NCI-H69 (cell line): ENCODE measurements at regions not wholly inside any gene's neighbourhood (a gene's known extent, or its start where the extent isn't known, plus 50 kb on each side); places are given as distances from the start of the nearest gene placed in this dataset.

Source experiments
- DNase-seq: peaks from one replicate; lab custom pipeline; 2025; lab: John Stamatoyannopoulos, UW

DNA sequence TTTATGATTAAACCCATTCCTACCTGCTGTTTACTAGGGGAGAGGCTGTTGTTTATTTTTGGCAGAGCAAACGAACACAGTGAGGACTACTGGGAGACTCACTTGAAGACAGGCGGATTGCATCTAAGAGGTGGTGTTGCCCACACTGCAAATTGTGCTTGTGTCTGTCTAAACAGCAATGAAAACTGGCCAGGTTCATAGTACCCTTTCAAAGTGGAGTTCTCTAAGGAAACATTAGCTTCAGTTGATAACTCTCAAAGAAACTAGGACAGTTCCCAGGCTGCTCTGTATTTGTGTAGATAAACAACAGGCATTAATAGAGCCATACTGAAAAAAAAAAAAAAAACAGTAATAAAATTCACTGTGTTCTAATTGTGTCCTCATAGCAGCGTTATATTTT, 466.0 kb upstream of the RGS6 start:
- DNase-seq: no peak

DNA sequence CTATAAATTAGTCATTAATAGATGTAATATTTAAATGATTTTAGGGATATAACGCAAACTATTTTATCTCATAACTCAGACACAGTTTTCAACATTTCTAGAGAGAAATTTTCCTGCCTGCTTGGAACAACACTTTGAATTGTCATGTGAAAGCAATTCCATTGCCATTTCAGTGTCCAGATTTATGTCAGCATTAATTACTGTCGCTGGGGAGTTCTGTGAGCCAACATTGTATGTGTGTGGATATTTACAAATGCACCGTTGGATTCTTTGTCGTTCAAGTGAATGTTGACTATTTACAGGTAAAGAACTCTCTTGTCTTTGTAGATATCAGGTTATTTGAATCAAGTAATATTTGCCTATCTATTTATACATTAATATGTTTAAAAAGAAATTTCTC, 465.3 kb upstream of the RGS6 start:
- DNase-seq: no peak

DNA sequence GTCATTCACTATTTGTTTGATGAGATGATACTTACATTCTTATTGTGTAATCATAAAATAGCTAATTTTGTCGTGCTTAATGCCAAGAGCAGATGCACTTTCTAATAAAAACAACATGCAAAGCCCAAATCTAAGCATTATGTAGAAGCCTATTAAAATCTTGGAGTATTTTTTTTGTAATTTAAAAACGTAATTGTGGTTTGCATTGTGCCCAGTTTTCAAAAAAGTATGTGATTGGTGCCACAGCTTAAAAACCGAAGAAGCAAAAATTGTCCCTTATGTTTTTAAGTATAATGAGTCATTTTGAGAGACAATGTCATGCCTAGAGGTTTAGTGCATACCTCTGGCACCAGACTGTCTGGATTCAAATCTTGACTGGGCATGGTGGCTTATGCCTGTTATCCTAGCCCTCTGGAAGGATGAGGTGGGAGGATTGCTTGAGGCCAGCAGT, 464.8 kb upstream of the RGS6 start:
- DNase-seq: no peak

DNA sequence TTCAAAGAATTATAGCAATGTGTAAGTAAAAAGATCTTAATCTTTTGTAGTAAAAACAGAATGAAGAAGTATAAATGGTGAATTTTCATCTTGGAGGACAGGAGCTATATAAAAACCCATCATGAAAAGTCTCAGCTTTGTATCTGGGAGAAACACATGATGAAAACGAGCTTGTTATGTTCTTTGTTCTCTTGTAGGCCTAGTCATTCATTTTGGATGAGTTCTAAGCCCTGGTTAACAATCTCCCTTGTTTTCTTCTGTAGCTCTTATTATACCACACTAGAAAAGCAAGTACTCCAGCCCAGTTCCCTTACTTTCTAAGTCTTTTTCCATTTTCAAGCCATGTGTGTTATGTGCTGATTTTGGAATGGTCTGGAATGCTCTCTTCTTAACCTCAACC, 463.5 kb upstream of the RGS6 start:
- no peak for DNase-seq

DNA sequence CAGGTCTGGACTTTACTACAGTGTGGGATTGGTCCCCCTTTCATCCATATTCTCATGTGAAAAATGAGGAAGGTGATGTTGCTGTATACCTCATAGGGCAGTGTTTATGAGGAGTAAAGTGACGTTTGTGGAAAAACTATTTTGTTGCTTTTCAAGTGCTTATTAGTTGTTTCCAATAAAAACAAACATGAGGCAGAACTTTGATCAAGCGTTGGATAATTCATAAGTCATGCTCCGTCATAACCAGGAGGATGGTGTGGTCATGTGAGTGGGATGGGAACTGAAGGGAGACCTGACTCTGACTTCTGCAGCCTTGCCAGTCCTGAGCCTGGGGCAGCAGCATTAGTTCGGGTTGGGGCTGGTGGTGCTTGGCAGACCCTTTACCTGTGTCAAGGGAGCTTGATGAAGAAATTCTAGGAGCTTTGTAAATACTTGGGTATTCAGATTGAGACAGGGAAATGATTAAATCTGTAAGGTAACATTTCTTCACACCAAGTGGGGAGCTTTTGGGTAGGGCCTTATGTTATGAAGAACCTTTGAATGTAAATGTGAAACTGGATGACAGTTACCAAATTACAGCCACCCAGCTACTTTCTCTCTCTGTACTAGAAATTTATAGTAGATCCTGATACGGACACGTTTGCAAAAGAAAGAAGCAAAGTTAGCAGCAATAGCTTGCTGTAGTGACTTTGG, 462.4 kb upstream of the RGS6 start:
- DNase-seq: no peak

DNA sequence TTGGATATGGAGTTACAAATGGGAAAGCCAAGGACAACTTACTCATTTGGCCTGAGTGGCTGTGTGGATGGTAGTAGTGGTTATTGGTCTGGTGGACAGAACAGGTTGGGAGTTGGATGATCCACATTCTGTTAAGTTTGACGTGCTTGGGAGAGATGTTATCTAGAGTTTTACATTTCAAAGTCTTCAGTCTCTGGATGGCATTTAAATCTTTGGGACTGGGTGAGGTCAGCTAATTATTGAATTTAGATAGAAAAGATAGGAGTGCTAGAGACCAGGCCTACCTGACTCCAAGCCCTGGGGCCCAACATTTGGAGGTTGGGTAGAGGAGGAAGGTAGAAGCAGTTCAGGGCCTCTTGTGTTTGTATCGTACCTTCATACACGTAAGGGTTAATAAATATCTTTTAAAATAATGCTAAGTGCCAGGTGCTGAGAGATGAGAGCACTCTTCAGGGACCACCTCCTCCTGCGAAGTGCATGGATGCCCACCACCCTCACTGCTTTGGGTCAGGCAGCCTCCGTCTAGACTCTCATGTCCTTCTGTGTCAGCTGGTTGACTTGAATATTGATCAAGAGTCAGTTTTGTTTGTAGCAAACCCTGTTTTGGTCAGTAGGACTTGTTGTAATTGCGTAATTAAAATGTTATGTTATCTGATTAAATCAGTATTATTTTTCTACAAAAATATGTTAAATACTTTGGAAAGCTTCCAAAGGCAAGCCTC, 460.4 kb upstream of the RGS6 start:
- DNase-seq: no peak

DNA sequence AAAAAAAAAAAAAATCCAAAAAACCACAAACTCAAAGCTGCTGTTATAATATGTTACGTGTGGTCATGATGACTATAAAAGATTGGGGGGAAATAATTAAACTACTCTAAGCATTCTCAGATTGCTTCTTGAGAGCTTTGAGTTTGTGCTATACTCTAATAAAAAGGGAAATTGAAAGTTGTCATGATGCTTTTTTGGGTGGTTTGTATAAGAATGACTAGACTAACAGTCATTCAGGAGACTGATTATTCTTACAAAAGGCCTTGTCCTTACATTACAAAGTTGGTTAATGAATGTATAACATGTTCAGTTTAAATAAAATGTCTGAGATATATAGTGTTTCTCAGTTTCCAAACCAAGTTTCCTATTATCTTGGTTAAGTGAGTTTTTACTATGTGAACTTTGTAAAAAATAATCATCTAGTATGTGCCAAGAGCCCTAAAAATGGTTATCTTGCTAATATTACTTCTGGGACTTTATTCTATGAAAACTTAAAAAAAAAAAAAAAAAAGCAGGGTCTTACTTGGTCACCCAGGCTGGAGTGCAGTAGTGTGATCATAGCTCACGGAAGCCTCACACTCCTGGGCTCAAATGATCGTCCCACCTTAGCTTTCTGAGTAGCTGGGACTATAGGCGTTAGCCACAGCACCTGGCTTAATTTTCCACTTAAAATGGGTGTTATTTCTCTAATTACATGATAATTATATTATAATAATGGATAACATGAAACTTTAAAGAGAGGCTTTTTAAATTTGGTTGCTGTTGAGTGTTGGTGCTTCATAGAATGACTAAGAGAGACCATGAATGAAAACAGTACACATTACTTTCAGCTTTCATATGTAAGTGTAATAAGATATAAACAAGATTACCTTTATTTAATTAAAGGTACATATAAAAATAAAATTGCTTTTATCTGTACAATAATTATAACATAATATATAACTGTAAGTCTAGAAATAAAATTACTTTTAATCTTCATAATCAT, 459.6 kb upstream of the RGS6 start:
- peak; percentile 19 for DNase-seq

DNA sequence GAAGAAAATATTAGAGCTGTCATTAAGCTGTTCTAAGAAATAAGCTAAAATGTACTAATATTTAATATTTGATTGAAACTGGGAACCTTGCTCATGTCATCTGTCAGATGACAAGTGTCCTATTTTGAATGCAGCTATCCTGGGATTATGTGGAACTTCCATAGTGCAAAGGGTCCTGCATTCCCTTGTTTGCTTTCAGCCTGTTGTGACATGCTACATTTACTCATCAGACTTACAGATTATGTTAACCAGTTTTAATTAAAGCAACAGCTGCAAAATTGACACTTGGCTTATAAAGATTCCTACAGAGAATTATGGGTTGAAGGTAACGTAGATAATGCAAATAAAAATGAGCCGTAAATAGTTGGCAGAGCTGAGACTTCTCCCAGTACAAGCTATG, 458.4 kb upstream of the RGS6 start:
- DNase-seq: peak; percentile 79

DNA sequence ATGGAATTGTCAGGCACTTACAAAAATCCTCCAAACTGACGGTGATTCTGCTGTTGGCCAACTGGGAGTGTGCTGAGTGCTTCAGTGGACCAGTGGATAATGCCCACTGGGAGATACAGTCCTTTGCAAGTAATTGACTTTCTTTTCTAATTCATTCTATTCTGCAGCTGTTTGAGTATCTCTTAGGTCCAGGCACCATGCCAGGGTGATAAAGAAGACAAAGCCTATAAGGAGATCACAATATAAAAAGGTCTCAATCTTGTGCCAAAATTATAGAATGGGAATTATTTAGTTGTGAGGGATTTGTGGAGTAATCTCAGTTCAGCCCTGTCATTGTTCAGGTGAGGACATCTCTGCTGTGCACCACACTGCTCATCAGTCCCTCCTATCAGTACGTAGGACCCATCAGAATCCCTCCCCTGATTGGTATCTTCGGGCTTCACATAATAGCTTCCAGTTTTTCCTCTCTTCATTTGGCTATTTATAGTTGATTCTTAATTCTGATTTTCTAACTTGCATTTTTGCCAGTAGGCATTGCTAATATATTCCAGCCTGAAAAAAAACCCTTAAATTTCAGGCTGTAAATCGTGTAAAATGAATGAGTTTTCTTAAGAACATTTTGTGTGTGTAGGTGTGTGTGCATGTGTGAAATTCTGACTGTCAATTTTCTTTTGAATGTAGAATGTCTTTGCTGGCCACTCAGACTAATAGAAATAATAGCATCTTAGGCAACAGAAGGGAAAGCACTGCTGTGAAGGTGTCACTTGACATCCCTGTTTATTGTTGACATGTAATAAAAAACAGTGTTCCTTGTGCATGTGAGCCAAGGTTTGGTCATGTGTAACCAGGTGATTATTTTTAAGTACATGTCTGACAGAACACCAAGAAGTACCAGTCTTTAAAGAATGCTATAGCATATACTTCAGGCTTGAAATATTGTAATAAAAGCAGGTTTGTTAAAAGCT, 457.6 kb upstream of the RGS6 start:
- peak; percentile 91 for DNase-seq

DNA sequence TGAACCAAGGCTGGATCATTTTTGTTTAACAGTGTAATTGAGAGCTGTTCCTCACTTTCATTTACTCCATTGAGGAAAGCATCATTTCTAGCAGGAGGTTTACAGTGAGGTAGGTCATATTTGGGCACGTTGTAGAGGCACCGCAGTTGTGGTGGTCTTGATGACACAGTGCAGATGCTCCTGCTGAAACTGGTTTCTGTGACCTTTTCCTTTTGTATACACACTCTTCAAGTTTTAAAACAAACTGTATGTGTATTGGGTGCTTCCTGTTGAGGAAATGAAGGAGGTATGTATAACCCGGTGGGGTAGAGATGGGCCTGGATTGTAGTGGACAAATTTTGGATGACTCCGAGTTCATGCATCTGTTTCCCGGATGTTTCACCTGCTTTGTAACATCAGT, 456.3 kb upstream of the RGS6 start:
- DNase-seq: no peak

DNA sequence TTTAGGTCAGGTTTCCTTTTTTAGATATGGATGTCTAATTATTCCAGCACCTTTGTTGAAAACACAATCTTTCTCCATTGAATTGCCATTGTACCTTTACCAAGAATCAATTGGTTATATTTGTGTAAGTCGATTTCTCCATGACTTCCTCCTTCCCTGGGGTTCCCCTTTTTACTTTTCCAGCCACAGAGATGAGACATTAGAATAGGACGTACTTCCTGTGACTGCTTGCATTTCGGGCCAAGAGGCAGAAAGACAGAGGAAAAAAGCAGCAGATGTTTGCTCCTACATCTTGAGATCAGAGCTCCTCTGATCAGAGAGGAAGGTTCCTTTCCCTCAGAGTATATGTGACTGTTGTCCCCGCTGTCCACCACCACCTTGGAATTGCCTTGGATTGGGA, 453.7 kb upstream of the RGS6 start:
- peak; percentile 45 for DNase-seq

DNA sequence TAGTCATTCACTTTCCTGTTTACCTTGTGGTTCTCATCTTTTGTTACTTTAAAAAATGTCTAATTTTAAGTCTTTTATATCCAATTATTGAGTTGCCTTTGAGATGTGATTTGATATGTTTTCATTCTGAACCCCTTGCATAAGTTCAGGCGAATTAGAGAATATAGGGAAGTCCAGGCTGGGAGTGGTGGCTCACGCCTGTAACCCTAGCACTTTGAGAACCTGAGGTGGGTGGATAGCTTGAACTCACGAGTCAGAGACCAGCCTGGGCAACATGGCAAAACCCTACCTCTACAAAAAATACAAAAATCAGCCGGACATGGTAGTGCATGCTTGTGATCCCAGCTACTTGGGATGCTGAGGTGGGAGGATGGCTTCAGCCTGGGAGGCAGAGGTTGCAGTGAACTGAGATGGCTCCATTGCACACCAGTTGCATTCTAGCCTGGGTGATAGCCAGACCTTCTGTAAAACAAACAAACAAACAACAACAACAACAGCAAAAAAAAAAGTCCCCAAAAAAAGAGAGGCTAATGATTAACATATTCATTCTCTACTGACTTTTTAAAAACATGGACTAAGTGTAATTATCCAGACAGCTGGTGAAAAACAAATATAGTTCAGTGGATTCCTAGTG, 451.1 kb upstream of the RGS6 start:
- peak; percentile 60 for DNase-seq

DNA sequence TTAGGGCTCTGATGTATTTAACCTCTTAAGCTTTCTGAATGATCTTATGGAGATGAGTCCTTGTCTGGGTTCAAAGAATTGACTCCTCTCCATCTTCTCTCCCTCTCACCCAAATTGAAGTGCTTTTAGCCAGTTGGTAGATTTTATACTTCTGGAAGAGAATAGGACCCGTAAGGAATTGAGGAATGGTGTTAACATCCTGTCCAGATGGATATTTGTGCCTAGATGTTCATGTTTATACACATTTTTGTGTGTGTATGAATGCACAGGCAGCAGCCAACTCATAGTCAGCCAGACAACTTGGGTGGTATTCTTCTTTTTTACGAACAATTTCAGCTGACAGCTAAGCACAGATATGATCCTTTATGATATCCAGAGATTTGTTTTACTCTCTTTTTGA, 449.6 kb upstream of the RGS6 start:
- DNase-seq: peak; percentile 36

DNA sequence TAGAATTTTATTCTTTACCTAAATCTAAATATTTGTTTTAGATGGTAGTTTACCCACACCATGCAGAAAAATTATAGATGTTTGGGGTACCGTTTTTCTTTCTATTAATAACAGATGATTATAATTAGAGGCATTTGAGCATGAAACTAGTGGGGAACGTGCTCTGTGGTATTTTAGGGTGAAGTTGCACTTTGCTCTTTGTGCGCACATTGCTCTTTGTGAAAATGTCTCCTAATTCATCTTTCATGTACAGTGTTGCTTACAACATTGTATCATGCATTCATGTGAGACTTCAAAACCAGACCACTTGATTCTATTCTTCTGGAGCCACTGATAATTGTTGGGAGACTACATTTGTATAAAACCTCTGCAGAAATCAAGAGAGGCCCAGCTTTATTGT, 449.1 kb upstream of the RGS6 start:
- DNase-seq: no peak

DNA sequence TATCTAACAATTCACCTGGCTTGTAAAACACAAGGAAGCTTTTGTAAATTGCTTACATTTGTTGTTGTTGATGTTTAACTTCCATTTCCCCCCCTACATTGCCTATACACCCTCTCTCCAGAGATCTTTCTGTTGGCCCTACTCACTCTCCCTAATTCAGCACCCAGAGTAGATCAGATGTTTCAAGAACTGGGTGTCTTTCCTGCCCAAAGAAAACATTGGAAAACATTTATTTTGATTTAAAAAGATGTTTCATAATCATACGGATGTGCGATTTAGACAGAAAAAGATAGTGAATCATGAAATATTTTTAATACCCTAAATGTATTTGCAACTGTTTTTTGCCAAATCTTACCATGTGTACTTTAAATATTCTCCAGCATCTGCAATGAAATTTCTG, 446.4 kb upstream of the RGS6 start:
- DNase-seq: no peak

DNA sequence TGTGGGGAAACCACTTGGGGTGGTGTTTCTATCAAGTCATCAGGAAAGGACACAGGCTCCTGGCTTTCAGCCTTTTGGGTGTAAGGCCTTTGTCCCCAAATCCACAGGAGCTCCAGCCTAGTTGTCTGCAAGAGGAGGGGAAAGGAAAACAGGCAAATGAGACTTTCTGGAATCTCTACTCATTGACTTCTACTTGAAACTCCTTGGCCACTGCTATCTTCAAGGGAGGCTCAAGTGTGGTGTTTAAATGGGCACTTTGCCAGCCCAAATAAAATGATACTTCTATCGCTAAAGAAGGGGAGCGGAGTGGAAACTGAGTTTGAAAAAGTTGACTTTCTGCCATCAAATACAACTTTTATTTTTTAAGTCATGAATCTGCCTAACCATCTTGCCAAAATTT, 445.9 kb upstream of the RGS6 start:
- DNase-seq: peak; percentile 23

DNA sequence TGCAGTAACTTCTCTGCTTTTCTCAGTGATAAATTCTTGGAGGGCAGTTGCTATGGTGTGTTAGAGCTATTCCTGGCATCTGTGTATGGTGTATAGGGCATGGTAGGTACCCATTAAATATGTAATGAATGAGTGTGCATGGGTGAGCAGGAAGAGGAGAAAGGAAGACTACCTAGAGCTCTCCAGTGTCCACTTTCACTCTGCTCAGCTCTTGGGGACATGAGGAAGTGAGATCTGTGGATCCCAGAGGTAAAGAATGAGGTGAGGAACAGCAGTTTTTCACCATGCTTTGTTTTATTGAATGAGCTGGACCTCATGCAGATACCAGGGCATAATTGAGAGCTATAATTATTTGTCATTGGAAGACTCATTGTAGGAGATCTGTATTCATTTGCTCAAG, 444.8 kb upstream of the RGS6 start:
- peak; percentile 75 for DNase-seq

DNA sequence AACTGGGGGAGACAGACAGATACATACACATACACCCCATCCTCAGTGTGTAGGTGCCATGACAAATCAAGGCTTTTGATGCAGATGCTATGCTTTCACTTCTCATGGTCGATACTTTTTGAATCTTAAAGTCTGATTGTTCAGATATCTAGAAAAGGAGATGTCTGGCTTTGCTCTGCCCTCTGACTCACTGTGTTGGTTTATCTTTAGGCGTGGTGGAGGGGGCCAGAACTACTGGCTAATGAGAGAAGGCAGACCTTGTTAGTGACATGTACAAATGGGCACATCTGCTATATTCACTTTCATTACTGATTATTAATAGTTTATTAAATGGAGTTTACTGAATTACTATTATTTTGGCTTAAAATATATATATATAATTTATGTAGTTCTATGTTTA, 444.3 kb upstream of the RGS6 start:
- no peak for DNase-seq

DNA sequence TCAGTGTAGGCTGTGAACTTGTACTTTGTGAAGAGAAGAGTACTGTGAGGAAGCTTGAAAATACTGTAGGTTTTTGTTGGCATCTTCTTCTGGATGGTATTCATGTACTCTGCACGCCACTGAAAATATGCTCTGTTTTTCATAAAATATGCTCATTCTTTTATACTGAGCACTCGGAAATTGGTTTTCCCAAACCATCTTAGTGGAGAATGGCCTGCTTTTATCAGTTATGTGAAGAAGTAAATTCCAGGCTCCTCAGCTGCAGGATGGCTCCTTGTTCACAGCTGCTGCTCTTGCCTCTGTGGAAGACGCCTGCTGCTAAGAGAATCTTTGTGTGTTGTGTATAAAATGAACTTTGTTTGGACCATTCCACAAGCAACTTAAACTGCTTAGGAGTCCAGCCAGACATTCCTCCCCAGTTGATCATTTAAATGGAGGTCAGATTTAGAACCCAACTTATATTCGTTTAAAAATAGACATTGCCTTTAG, 443.5 kb upstream of the RGS6 start:
- DNase-seq: no peak

DNA sequence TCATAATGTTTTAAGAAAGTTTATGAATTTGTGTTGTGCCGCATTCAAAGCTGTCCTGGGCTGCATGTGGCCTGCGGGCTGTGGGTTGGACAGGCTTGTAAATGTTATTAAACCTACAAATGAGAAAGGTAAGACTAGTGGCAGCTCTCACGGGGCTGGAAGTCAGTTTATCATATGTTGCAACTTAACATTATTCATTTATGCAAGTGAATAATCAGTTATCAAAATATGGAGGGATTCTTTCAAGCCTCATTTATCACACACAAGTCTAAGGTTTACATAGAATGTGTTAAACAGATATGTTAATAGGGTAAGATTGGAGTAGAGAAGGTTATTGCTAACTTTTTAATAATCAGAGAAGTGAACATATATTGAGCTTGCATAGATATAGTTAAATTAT, 442.5 kb upstream of the RGS6 start:
- DNase-seq: no peak

DNA sequence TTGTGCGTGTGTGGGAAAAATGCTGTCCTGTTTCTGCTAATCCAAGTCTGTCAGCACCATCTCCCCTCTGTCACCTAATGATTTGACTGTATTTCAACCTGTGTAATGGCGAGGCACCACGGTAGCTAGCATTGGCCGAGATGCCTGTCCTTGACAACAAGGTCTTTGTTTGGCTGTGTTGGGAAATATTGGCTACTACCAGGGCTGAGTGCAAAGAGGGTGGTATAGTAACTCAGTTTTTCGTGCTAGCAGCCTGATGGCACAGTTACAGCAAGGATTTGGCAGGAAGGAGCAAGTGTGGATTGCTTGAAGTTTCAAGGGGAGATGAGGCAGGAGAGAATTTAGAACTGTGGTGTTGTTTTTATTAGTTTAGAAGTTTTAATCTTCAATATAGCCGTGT, 440.3 kb upstream of the RGS6 start:
- no peak for DNase-seq
